GM19397 (cell line): ENCODE measurements at regions not wholly inside any gene's neighbourhood (a gene's known extent, or its start where the extent isn't known, plus 50 kb on each side); places are given as distances from the start of the nearest gene placed in this dataset.
A peak's percentile ranks its signal among the peaks of the same experiment; 100 is the strongest.
"Not testable (repeated sequence)": the region's sequence is repeated elsewhere in the genome, so short reads cannot be mapped to it uniquely, and the experiment has no call there.

Source experiments
- ATAC-seq: cut with Tn5 transposase; IDR thresholded peaks from one replicate; pipeline ENCODE4 v1.9.1; 2021; ENCODE audit warnings: mild to moderate bottlenecking, moderate library complexity; ENCODE audit not compliant: unreplicated experiment

- ATAC-seq, result no peak
Measured at GRCh38 chr2:19659024-19659792, 242.6 kb downstream of the TTC32 start.

GRCh38 chr2:19656011-19656410 is 245.8 kb downstream of the TTC32 start:
- no peak for ATAC-seq

GRCh38 chr2:19654310-19655090 is 247.3 kb downstream of the TTC32 start:
- ATAC-seq, result no peak

- no peak for ATAC-seq
Measured at GRCh38 chr2:19653509-19653908, 248.3 kb downstream of the TTC32 start.

- no peak for ATAC-seq
Measured at GRCh38 chr2:19652811-19653210, 249.0 kb downstream of the TTC32 start.

GRCh38 chr2:19651466-19651865 is 250.3 kb downstream of the TTC32 start:
- no peak for ATAC-seq

GRCh38 chr2:19649785-19650380 is 251.9 kb downstream of the TTC32 start:
- no peak for ATAC-seq

- ATAC-seq, result no peak
Measured at GRCh38 chr2:19649142-19649541, 252.6 kb downstream of the TTC32 start.

GRCh38 chr2:19648583-19648982 is 253.2 kb downstream of the TTC32 start:
- no peak for ATAC-seq

- no peak for ATAC-seq
Measured at GRCh38 chr2:19646987-19647386, 254.8 kb downstream of the TTC32 start.

- ATAC-seq, result no peak
Measured at GRCh38 chr2:19644763-19645162, 257.0 kb downstream of the TTC32 start.

GRCh38 chr2:19643117-19643518 is 258.7 kb downstream of the TTC32 start:
- peak; percentile 65 for ATAC-seq

GRCh38 chr2:19642501-19642900 is 259.3 kb downstream of the TTC32 start:
- no peak for ATAC-seq

GRCh38 chr2:19635951-19636510 is 265.8 kb downstream of the TTC32 start:
- no peak for ATAC-seq

GRCh38 chr2:19632403-19632991 is 269.3 kb downstream of the TTC32 start:
- no peak for ATAC-seq

- no peak for ATAC-seq
Measured at GRCh38 chr2:19631871-19632270, 269.9 kb downstream of the TTC32 start.

- ATAC-seq, result no peak
Measured at GRCh38 chr2:19630921-19631320, 270.9 kb downstream of the TTC32 start.

- no peak for ATAC-seq
Measured at GRCh38 chr2:19627359-19627758, 268.9 kb upstream of the OSR1 start.

- ATAC-seq, result no peak
Measured at GRCh38 chr2:19623488-19623887, 265.1 kb upstream of the OSR1 start.

- no peak for ATAC-seq
Measured at GRCh38 chr2:19617257-19617848, 258.9 kb upstream of the OSR1 start.

GRCh38 chr2:19615402-19615801 is 257.0 kb upstream of the OSR1 start:
- not testable (repeated sequence) for ATAC-seq
